Superior temporal gyrus (tissue), 1 donor: ENCODE measurements at regions not wholly inside any gene's neighbourhood (a gene's known extent, or its start where the extent isn't known, plus 50 kb on each side); places are given as distances from the start of the nearest gene placed in this dataset.
"Not testable (repeated sequence)": the region's sequence is repeated elsewhere in the genome, so short reads cannot be mapped to it uniquely, and the experiment has no call there.

Experiments used
- DNase-seq: peaks from one replicate; pipeline ENCODE4 v3.0.0-alpha.2; 2016; ENCODE audit errors: extremely low spot score

GRCh38 chr22:27250418-27250817 is 551.1 kb downstream of the MN1 start:
- DNase-seq: no peak

- no peak for DNase-seq
Measured at GRCh38 chr22:27250886-27251285, 550.7 kb downstream of the MN1 start.

- no peak for DNase-seq
Measured at GRCh38 chr22:27251563-27251962, 550.0 kb downstream of the MN1 start.

- DNase-seq: no peak
Measured at GRCh38 chr22:27252282-27253049, 549.1 kb downstream of the MN1 start.

- DNase-seq: no peak
Measured at GRCh38 chr22:27253108-27253902, 548.3 kb downstream of the MN1 start.

- not testable (repeated sequence) for DNase-seq
Measured at GRCh38 chr22:27254063-27254462, 547.5 kb downstream of the MN1 start.

- DNase-seq: no peak
Measured at GRCh38 chr22:27255580-27255979, 546.0 kb downstream of the MN1 start.

GRCh38 chr22:27257987-27258386 is 543.6 kb downstream of the MN1 start:
- no peak for DNase-seq

- no peak for DNase-seq
Measured at GRCh38 chr22:27258616-27259172, 542.9 kb downstream of the MN1 start.

- no peak for DNase-seq
Measured at GRCh38 chr22:27259433-27259832, 542.1 kb downstream of the MN1 start.

GRCh38 chr22:27260087-27260698 is 541.4 kb downstream of the MN1 start:
- DNase-seq: no peak

- no peak for DNase-seq
Measured at GRCh38 chr22:27262361-27262760, 539.2 kb downstream of the MN1 start.

- no peak for DNase-seq
Measured at GRCh38 chr22:27264184-27264583, 537.4 kb downstream of the MN1 start.

GRCh38 chr22:27267145-27267544 is 534.4 kb downstream of the MN1 start:
- DNase-seq: no peak

GRCh38 chr22:27269751-27270543 is 531.6 kb downstream of the MN1 start:
- DNase-seq: no peak

GRCh38 chr22:27270818-27271510 is 530.6 kb downstream of the MN1 start:
- no peak for DNase-seq

GRCh38 chr22:27273436-27273835 is 528.1 kb downstream of the MN1 start:
- DNase-seq: peak; percentile 30

GRCh38 chr22:27273853-27274252 is 527.7 kb downstream of the MN1 start:
- DNase-seq: no peak

GRCh38 chr22:27274770-27275449 is 526.6 kb downstream of the MN1 start:
- no peak for DNase-seq

- DNase-seq: no peak
Measured at GRCh38 chr22:27278946-27279345, 522.6 kb downstream of the MN1 start.
